ENCODE measurements at regions not wholly inside any gene's neighbourhood (a gene's known extent, or its start where the extent isn't known, plus 50 kb on each side); places are given as distances from the start of the nearest gene placed in this dataset.

GRCh38 chr6:81878479-81878878 lies 126.0 kb upstream of the TENT5A start:
- TF ChIP-seq CTCF (IDR thresholded peaks at IDR 0.05), result no peak
- no peak for TF ChIP-seq POLR2A (IDR thresholded peaks at IDR 0.05)
